Kidney epithelial cell (primary cell): ENCODE measurements at regions not wholly inside any gene's neighbourhood (a gene's known extent, or its start where the extent isn't known, plus 50 kb on each side); places are given as distances from the start of the nearest gene placed in this dataset.

ENCODE experiments used
- DNase-seq: peaks from one replicate; pipeline ENCODE4 v3.0.0-alpha.2; 2010; ENCODE audit warnings: low read depth
- H3K27me3 ChIP-seq: 2 replicates; pipeline ENCODE4 v1.6.0; 2011; ENCODE audit warnings: low read length; ENCODE audit not compliant: control insufficient read depth, insufficient read depth
- H3K36me3 ChIP-seq: 2 replicates; pipeline ENCODE4 v1.5.1; 2011; ENCODE audit warnings: low read length; ENCODE audit not compliant: control insufficient read depth, insufficient read depth
- H3K4me3 ChIP-seq: 2 replicates; pipeline ENCODE4 v1.5.1; 2011; ENCODE audit warnings: low read depth, mild to moderate bottlenecking, control low read depth, low read length
- TF ChIP-seq, protein P1 (sequence below): IDR thresholded peaks from 2 replicates; pipeline ENCODE4 v1.5.1; 2011; ENCODE audit warnings: mild to moderate bottlenecking, moderate library complexity, low read length, control low read depth, inconsistent platforms; ENCODE audit not compliant: insufficient read depth, poor library complexity, severe bottlenecking

DNA sequence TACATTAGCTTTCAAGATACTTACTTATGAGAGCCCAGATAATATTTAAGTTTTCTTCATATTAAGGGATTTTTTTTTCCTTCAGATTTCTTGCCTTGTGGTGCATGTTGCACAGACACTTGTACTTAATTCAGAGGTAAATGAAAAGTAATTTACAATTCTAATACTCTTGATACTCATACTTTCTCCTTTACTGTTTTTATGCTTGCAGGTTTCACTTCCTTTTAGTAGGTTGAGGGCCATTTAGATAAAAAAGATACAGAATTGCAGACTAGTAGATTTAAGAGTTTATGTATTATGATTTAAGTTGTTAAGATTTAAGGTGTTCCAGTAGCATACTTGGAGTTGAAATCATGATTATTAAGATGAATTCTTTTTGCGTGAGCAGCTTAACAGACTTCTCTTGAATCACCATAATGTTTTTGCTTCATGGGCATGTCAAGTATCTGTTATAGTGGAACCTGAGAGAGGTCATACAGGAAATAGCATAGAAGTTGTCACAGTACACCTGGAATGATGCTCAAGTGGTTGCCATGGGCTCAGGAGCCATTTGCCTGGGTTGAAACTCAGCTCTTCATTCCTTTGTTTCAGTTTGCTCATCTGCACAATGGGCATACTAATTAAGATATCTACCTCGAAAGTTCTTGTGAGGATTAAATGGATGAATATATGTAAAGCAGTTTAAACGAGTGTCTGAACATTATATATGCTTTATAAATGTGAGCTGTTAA is 174.8 kb upstream of the PRPS1L1 start:
- no peak for DNase-seq
- TF ChIP-seq, protein P1, sequence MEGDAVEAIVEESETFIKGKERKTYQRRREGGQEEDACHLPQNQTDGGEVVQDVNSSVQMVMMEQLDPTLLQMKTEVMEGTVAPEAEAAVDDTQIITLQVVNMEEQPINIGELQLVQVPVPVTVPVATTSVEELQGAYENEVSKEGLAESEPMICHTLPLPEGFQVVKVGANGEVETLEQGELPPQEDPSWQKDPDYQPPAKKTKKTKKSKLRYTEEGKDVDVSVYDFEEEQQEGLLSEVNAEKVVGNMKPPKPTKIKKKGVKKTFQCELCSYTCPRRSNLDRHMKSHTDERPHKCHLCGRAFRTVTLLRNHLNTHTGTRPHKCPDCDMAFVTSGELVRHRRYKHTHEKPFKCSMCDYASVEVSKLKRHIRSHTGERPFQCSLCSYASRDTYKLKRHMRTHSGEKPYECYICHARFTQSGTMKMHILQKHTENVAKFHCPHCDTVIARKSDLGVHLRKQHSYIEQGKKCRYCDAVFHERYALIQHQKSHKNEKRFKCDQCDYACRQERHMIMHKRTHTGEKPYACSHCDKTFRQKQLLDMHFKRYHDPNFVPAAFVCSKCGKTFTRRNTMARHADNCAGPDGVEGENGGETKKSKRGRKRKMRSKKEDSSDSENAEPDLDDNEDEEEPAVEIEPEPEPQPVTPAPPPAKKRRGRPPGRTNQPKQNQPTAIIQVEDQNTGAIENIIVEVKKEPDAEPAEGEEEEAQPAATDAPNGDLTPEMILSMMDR, result no peak
- H3K27me3 ChIP-seq, result no peaks in the 10 kb centered on the region
- H3K36me3 ChIP-seq, result no peaks in the 10 kb centered on the region
- H3K4me3 ChIP-seq, result no peak overlapping the region

DNA sequence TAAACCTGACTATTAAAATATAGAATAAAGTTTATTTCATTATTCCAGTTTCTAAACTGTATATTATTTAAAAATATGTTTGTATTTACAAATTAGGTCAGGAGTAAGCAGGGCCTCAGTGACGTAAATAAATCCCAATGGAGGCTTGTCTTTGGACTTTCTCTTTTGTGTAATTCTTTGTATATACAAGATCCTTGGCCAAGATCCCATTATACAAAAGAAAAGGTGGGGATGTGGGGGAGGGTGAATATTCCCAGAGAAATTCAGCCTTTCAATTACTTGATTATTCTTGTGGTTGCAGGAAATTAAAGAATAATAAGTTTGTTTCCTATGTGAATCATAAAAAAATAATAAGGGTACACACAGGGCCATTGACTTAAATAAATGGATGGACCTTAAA is 178.7 kb upstream of the PRPS1L1 start:
- TF ChIP-seq, protein P1, result no peak

DNA sequence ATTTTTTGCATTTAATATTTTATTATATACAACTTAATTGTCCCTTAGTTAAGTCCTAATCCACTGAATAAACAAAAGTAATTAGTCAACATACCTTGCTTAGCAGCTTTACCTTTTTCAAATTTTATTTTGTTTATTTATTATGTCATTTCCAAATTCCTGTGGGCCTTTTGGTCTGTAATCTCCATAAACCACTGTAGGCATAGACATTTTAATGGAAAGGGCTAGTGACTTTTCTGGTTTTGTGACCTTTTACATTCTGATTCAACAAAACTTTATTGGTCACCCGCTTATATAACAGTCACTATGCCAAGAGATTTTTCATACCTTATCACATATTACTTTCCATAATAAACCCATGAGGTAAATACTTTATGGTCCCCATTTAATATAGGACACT is 181.3 kb upstream of the PRPS1L1 start:
- no peaks in the 10 kb centered on the region for H3K36me3 ChIP-seq
- no peaks in the 10 kb centered on the region for H3K27me3 ChIP-seq
- no peak overlapping the region for H3K4me3 ChIP-seq
- TF ChIP-seq, protein P1, result no peak
- no peak for DNase-seq

More for the DNA sequence above, 178.7 kb upstream of the PRPS1L1 start:
- H3K36me3 ChIP-seq, result no peaks in the 10 kb centered on the region
- no peak for DNase-seq
- no peak overlapping the region for H3K4me3 ChIP-seq
- H3K27me3 ChIP-seq, result no peaks in the 10 kb centered on the region

DNA sequence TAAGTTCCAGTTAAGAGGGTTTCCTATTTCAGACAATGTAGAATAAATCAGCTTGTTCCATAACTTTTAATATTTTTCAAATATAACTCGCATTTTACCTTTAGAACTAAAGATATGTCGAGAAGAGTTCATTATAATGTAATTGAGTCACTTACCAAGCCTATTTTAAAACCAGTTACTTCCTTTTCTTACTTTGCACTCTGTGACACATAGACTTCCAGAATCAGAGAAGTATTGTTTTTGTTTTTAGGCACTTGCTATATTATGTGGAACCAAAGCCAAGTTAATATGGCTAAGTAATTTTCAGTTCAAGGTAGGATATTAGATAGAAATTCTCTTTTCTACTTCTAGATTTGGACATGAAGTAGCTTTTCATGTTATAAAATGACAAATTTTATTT is 182.7 kb upstream of the PRPS1L1 start:
- TF ChIP-seq, protein P1, result no peak
- H3K27me3 ChIP-seq, result no peaks in the 10 kb centered on the region
- H3K4me3 ChIP-seq, result no peak overlapping the region
- DNase-seq, result no peak
- H3K36me3 ChIP-seq, result no peaks in the 10 kb centered on the region

DNA sequence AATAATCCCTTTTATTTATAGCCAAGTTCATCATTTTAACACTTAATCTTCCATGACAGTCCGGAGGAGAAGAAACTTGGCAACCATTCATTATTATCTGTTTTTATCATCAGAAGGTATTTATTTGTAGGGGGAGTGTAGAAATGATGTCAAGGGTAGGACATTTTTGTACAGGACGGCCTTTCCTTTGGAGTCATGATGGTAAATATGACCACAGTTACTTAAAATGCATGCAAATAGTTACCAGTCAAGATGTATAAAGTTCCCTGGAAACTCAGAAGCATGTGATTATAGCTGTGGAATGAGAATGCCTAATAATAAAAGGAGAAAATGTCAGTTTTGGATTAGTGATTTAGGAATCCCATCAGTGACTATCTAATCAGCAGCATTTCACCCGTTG is 183.1 kb upstream of the PRPS1L1 start:
- H3K27me3 ChIP-seq, result no peaks in the 10 kb centered on the region
- H3K36me3 ChIP-seq, result no peaks in the 10 kb centered on the region
- TF ChIP-seq, protein P1, result no peak
- no peak for DNase-seq
- no peak overlapping the region for H3K4me3 ChIP-seq

DNA sequence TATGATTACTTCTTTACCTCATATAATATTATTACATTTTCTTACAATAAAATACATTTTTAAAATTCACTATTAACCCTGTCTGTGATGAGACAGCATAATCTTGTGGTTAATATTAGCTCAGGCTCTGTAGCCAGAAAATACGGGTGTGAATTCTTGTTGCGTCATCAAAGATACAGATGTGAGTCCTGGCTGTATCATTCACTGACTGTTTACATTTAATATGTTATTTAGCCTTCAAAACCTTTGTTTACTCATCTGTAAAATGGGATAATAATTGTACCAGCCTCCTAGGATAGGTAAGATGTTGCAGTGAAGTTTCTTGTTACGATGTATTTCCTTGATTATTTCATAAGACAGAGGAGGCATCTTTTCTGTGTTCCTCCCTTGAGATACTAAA is 184.7 kb upstream of the PRPS1L1 start:
- no peaks in the 10 kb centered on the region for H3K36me3 ChIP-seq
- TF ChIP-seq, protein P1, result no peak
- H3K4me3 ChIP-seq, result no peak overlapping the region
- no peak for DNase-seq
- H3K27me3 ChIP-seq, result no peaks in the 10 kb centered on the region
